Effector memory CD8-positive, alpha-beta T cell (primary cell): ENCODE measurements at regions not wholly inside any gene's neighbourhood (a gene's known extent, or its start where the extent isn't known, plus 50 kb on each side); places are given as distances from the start of the nearest gene placed in this dataset.

Experiments used
- ATAC-seq: fragments of 150-1000 bp; cut with Tn5 transposase; replicated peaks from 2 replicates; pipeline ENCODE4 v1.10.0; 2021; ENCODE audit warnings: mild to moderate bottlenecking, moderate library complexity
- DNase-seq, 3 experiments: peaks; one replicate each; pipeline ENCODE4 v3.0.0; 2021
- H3K27ac Mint-ChIP-seq, 2 donors: one replicate each; pipeline ENCODE4 v1.8.0; 2022; ENCODE audit warnings: mild to moderate bottlenecking in 2 of 2, mixed read lengths in 2 of 2, moderate library complexity in 2 of 2
- H3K27me3 Mint-ChIP-seq, 2 donors: one replicate each; pipeline ENCODE4 v1.8.0; 2022; ENCODE audit warnings: mixed read lengths in 2 of 2
- H3K36me3 Mint-ChIP-seq: one replicate; pipeline ENCODE4 v1.8.0; 2022; ENCODE audit warnings: mild to moderate bottlenecking, moderate library complexity, mixed read lengths; ENCODE audit not compliant: insufficient read depth
- H3K4me1 Mint-ChIP-seq, 2 donors: one replicate each; pipeline ENCODE4 v1.8.0; 2022; ENCODE audit warnings: low read depth in 2 of 2, mixed read lengths in 2 of 2
- H3K4me3 Mint-ChIP-seq, 2 donors: one replicate each; pipeline ENCODE4 v1.8.0; 2022; ENCODE audit warnings: mild to moderate bottlenecking in 2 of 2, mixed read lengths in 2 of 2, moderate library complexity in 2 of 2
- H3K9me3 Mint-ChIP-seq, 2 donors: one replicate each; pipeline ENCODE4 v1.8.0; 2022; ENCODE audit warnings: mixed read lengths in 2 of 2

GRCh38 chr20:23932256-23932655 is 52.7 kb upstream of the CST5 start:
- Mint-ChIP-seq H3K9me3 (peaks cover 3 to 12% of the 10 kb centered on the region in 2 donors), H3K27ac (no peak overlapping the region), H3K4me1 (peaks cover 17 to 34% of the 10 kb centered on the region in 2 donors), H3K27me3 (peaks cover 8 to 10% of the 10 kb centered on the region in 2 donors), H3K4me3 (no peak overlapping the region), H3K36me3 (no peaks in the 10 kb centered on the region)
- DNase-seq (no peak), ATAC-seq (peak; percentile 52)
